Upper lobe of left lung (tissue), 4 donors: ENCODE measurements at regions not wholly inside any gene's neighbourhood (a gene's known extent, or its start where the extent isn't known, plus 50 kb on each side); places are given as distances from the start of the nearest gene placed in this dataset.

Experiments used
- CTCF ChIP-seq, 6 experiments: fragments of 450-650 bp in 4 of 6; fragments of 200-600 bp in 2 of 6; sonication (generic) in 2 of 6; IDR thresholded peaks; one replicate each; pipeline ENCODE4 v1.5.1; 2016 to 2019; ENCODE audit warnings: antibody characterized with exemption in 6 of 6
- EP300 ChIP-seq, 4 donors: sonication (generic); formaldehyde crosslinking; IDR thresholded peaks; one replicate each; pipeline ENCODE4 v1.5.1; 2017; ENCODE audit warnings: antibody characterized with exemption in 4 of 4, control low read depth in 2 of 4
- POLR2A ChIP-seq, 4 donors: fragments of 450-650 bp; IDR thresholded peaks; one replicate each; pipeline ENCODE4 v1.5.1; 2016 to 2017; ENCODE audit warnings: antibody characterized with exemption in 4 of 4, mild to moderate bottlenecking in 2 of 4
- POLR2AphosphoS5 ChIP-seq, 2 donors: sonication (generic); formaldehyde crosslinking; IDR thresholded peaks; one replicate each; pipeline ENCODE4 v1.5.1; 2017; ENCODE audit warnings: antibody characterized with exemption in 2 of 2

GRCh38 chr3:127488141-127488672 is 102.3 kb downstream of the TPRA1 start:
- TF ChIP-seq CTCF (IDR thresholded peaks at IDR 0.05) (no peak), POLR2A (IDR thresholded peaks at IDR 0.05) (no peak), POLR2AphosphoS5 (IDR thresholded peaks at IDR 0.05) (no peak), EP300 (IDR thresholded peaks at IDR 0.05) (no peak)
